ENCODE measurements at regions not wholly inside any gene's neighbourhood (a gene's known extent, or its start where the extent isn't known, plus 50 kb on each side); places are given as distances from the start of the nearest gene placed in this dataset.

- ChIA-PET CTCF (no interaction called here), POLR2A (ENCODE audit: unreplicated experiment) (no interaction called here)
- Histone ChIP-seq H3F3A (ENCODE audit: insufficient read depth, low read depth) (no peaks in the 10 kb centered on the region), H3K27me3 (ENCODE audit: insufficient read depth, low read depth) (peaks cover 4% of the 10 kb centered on the region; the same call in 1 of the 2 replicates), H3K36me3 (ENCODE audit: low read depth) (no peaks in the 10 kb centered on the region), H3K9me3 (ENCODE audit: insufficient read depth, low read depth) (no peaks in the 10 kb centered on the region), H3K4me1 (replicated peaks; ENCODE audit: insufficient read depth) (no peaks in the 10 kb centered on the region), H3K79me2 (ENCODE audit: low read depth) (no peaks in the 10 kb centered on the region), H2AFZ (no peak overlapping the region), H3K4me2 (no peak overlapping the region), H3K27ac (no peak overlapping the region), H3K4me3 (no peak overlapping the region), H3K9me2 (ENCODE audit: insufficient read depth) (no peaks in the 10 kb centered on the region), H4K20me1 (ENCODE audit: insufficient read depth) (no peaks in the 10 kb centered on the region)
- no peak for DNase-seq
- BruUV-seq (replicated peaks): no TSS peak
- no peak for TF ChIP-seq EZH2 (IDR thresholded peaks at IDR 0.05; ENCODE audit: low read depth)
- intact Hi-C loops (cut with micrococcal nuclease; ENCODE audit: unreplicated experiment): no loop called here
These were observed 788.4 kb upstream of the FAM98A start for GRCh38 chr2:34387536-34387935.

- Histone ChIP-seq H3K4me1 (replicated peaks; ENCODE audit: insufficient read depth) (no peaks in the 10 kb centered on the region), H3K79me2 (ENCODE audit: low read depth) (no peaks in the 10 kb centered on the region), H3K36me3 (ENCODE audit: low read depth) (no peaks in the 10 kb centered on the region), H3K4me2 (no peak overlapping the region), H4K20me1 (ENCODE audit: insufficient read depth) (no peaks in the 10 kb centered on the region), H3K9me2 (ENCODE audit: insufficient read depth) (no peaks in the 10 kb centered on the region), H3F3A (ENCODE audit: insufficient read depth, low read depth) (no peaks in the 10 kb centered on the region), H3K27me3 (ENCODE audit: insufficient read depth, low read depth) (no peaks in the 10 kb centered on the region), H3K4me3 (no peak overlapping the region), H2AFZ (no peak overlapping the region), H3K9me3 (ENCODE audit: insufficient read depth, low read depth) (no peaks in the 10 kb centered on the region), H3K27ac (no peak overlapping the region)
- ChIA-PET POLR2A (ENCODE audit: unreplicated experiment) (no interaction called here), CTCF (no interaction called here)
- TF ChIP-seq EZH2 (IDR thresholded peaks at IDR 0.05; ENCODE audit: low read depth) (no peak), CTCF (conservative IDR thresholded peaks at IDR 0.05) (no peak)
- no TSS peak for BruUV-seq (replicated peaks)
- DNase-seq: no peak
- intact Hi-C loops (cut with micrococcal nuclease; ENCODE audit: unreplicated experiment): no loop called here
These were observed 780.5 kb upstream of the FAM98A start for GRCh38 chr2:34379586-34379985.

- Histone ChIP-seq H3K27me3 (ENCODE audit: insufficient read depth, low read depth) (peaks cover 15% of the 10 kb centered on the region; the same call in 1 of the 2 replicates), H3K27ac (no peak overlapping the region), H3K9me2 (ENCODE audit: insufficient read depth) (no peaks in the 10 kb centered on the region), H3K4me3 (no peak overlapping the region), H3K4me1 (replicated peaks; ENCODE audit: insufficient read depth) (no peaks in the 10 kb centered on the region), H2AFZ (no peak overlapping the region), H3K79me2 (ENCODE audit: low read depth) (no peaks in the 10 kb centered on the region), H3F3A (ENCODE audit: insufficient read depth, low read depth) (no peaks in the 10 kb centered on the region), H3K4me2 (no peak overlapping the region), H4K20me1 (ENCODE audit: insufficient read depth) (no peaks in the 10 kb centered on the region), H3K36me3 (ENCODE audit: low read depth) (no peaks in the 10 kb centered on the region), H3K9me3 (ENCODE audit: insufficient read depth, low read depth) (no peaks in the 10 kb centered on the region)
- intact Hi-C loops (cut with micrococcal nuclease; ENCODE audit: unreplicated experiment): no loop called here
- ChIA-PET POLR2A (ENCODE audit: unreplicated experiment) (no interaction called here), CTCF (no interaction called here)
- TF ChIP-seq CTCF (conservative IDR thresholded peaks at IDR 0.05) (no peak), EZH2 (IDR thresholded peaks at IDR 0.05; ENCODE audit: low read depth) (no peak)
- BruUV-seq (replicated peaks): no TSS peak
- DNase-seq: no peak
These were observed 774.6 kb upstream of the FAM98A start for GRCh38 chr2:34373586-34374233.

GRCh38 chr2:34372967-34373366 is 773.9 kb upstream of the FAM98A start:
- Histone ChIP-seq H4K20me1 (ENCODE audit: insufficient read depth) (no peaks in the 10 kb centered on the region), H3K4me1 (replicated peaks; ENCODE audit: insufficient read depth) (no peaks in the 10 kb centered on the region), H3F3A (ENCODE audit: insufficient read depth, low read depth) (no peaks in the 10 kb centered on the region), H3K79me2 (ENCODE audit: low read depth) (no peaks in the 10 kb centered on the region), H3K27me3 (ENCODE audit: insufficient read depth, low read depth) (peaks cover 15% of the 10 kb centered on the region; the same call in 1 of the 2 replicates), H3K36me3 (ENCODE audit: low read depth) (no peaks in the 10 kb centered on the region), H3K4me2 (no peak overlapping the region), H3K9me2 (ENCODE audit: insufficient read depth) (no peaks in the 10 kb centered on the region), H3K9me3 (ENCODE audit: insufficient read depth, low read depth) (no peaks in the 10 kb centered on the region), H2AFZ (no peak overlapping the region), H3K27ac (no peak overlapping the region), H3K4me3 (no peak overlapping the region)
- intact Hi-C loops (cut with micrococcal nuclease; ENCODE audit: unreplicated experiment): no loop called here
- BruUV-seq (replicated peaks): no TSS peak
- DNase-seq: no peak
- CTCF ChIA-PET: no interaction called here
- POLR2A ChIA-PET (ENCODE audit: unreplicated experiment): no interaction called here
- no peak for TF ChIP-seq CTCF (conservative IDR thresholded peaks at IDR 0.05)
- TF ChIP-seq EZH2 (IDR thresholded peaks at IDR 0.05; ENCODE audit: low read depth): no peak

Data from PC-9 (cell line).